ENCODE measurements at regions not wholly inside any gene's neighbourhood (a gene's known extent, or its start where the extent isn't known, plus 50 kb on each side); places are given as distances from the start of the nearest gene placed in this dataset.

DNA sequence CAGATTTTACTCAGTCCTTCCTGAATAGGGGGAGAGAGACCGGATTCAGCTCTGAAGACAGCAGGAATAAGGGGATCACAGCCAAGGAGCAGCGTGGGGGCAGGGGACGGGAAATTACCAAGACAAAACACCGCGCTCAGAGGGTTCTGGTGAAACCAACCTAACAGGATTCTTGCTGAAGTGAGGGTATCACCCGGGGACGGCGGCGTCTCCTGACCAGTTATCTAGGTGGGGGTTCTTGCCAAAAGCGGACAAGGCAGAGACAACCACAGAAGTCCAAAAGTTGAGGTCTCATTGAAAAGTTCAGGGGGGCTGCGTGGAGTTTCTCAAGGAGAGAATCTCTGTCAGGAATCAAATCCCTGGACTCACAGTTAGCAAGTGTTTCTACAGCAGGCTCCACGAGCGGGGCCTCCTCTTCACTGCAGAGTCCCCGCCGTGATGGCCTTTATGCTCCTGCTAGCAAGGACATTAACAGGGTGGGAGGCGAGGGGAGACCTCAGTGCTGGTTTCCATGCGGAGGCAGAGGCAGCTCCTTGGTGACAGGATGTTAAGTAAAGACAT, 291.0 kb downstream of the BRD1 start:
- TF ChIP-seq POLR2A (IDR thresholded peaks at IDR 0.05; ENCODE audit: extremely low read depth, insufficient read length) = no peak
- no peak for DNase-seq (ENCODE audit: low read depth)
- no peak overlapping the region for H3K4me3 ChIP-seq (ENCODE audit: low read depth, low read length)

DNA sequence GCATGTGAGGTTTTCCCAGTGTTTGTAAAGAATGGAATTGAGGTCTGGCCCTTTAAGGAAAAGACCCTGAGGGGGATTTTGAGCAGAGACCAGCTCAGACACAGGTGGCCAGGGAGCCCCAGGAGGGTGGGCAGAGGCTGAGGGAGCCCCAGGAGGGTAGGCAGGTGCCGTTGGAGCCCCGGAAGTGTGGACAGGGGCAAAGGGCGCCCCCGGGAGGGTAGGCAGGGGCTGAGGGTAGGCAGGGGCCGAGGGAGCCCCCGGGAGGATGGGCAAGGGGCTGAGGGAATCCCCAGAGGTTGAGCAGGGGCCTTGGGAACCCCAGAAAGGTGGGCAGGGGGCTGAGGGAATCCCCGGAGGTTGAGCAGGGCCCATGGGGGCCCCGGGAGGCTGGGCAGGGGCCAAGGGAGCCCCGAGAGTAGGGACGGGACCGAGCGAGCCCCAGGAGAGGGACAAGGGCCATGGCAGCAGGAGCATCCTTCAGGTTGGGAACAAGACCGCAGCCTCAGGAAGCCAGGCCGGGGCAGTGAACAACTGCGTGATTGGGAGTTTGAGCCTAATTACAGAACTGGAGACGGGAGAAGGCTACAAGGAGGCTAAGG, 292.0 kb downstream of the BRD1 start:
- no peak overlapping the region for H3K4me3 ChIP-seq (ENCODE audit: low read depth, low read length)
- DNase-seq (ENCODE audit: low read depth) = no peak
- no peak for TF ChIP-seq POLR2A (IDR thresholded peaks at IDR 0.05; ENCODE audit: extremely low read depth, insufficient read length)
- TF ChIP-seq, protein P1, sequence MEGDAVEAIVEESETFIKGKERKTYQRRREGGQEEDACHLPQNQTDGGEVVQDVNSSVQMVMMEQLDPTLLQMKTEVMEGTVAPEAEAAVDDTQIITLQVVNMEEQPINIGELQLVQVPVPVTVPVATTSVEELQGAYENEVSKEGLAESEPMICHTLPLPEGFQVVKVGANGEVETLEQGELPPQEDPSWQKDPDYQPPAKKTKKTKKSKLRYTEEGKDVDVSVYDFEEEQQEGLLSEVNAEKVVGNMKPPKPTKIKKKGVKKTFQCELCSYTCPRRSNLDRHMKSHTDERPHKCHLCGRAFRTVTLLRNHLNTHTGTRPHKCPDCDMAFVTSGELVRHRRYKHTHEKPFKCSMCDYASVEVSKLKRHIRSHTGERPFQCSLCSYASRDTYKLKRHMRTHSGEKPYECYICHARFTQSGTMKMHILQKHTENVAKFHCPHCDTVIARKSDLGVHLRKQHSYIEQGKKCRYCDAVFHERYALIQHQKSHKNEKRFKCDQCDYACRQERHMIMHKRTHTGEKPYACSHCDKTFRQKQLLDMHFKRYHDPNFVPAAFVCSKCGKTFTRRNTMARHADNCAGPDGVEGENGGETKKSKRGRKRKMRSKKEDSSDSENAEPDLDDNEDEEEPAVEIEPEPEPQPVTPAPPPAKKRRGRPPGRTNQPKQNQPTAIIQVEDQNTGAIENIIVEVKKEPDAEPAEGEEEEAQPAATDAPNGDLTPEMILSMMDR (IDR thresholded peaks at IDR 0.05; ENCODE audit: low read depth, low read length) = no peak
- TF ChIP-seq MYC (IDR thresholded peaks at IDR 0.05; ENCODE audit: low read depth, low read length) = no peak

DNA sequence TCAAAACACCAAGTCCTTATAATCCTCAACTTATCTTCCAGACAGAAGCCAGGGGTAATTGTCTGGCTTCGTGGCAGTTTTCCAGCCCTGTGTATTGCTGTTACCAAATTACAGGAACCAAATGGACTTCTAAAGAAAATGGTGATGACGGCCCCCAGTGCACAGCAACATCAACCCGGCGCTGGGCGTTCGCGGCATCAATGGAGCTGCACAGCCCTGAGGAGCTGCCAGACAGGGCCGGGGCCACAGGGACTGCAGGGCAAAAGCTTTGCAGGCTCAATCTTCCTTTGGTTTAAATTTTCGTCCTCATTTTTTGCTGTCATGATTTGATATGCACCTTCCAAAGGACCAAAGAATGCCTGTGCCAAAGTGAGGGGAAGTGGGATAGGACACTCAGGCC, 292.5 kb downstream of the BRD1 start:
- H3K4me3 ChIP-seq (ENCODE audit: low read depth, low read length) = no peak overlapping the region
- TF ChIP-seq, protein P1 (IDR thresholded peaks at IDR 0.05; ENCODE audit: low read depth, low read length) = no peak
- TF ChIP-seq, protein P2, sequence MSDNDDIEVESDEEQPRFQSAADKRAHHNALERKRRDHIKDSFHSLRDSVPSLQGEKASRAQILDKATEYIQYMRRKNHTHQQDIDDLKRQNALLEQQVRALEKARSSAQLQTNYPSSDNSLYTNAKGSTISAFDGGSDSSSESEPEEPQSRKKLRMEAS (IDR thresholded peaks at IDR 0.05; ENCODE audit: low read depth, low read length) = no peak
- TF ChIP-seq MYC (IDR thresholded peaks at IDR 0.05; ENCODE audit: low read depth, low read length) = no peak
- no peak for TF ChIP-seq POLR2A (IDR thresholded peaks at IDR 0.05; ENCODE audit: extremely low read depth, insufficient read length)
- no peak for DNase-seq (ENCODE audit: low read depth)

DNA sequence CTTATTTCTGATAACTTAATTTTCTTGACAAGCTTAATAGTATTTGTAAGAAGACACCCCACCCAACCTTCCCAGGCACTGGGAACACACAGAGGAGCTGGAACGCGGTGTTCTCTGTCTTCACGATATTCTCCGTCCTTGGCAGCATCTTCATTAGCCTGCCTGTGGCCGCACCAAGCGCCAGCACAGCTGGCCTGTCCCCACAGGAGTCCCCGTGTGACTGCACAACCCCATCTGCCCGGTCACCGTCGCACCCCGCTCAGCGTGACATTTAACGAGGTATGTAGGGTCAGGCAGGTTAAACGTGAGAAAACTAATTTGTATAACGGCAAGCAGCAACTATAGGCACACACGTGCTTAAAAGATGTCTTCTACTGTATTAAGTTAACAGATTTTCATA, 293.3 kb downstream of the BRD1 start:
- H3K4me3 ChIP-seq (ENCODE audit: low read depth, low read length) = no peak overlapping the region
- TF ChIP-seq, protein P2 (IDR thresholded peaks at IDR 0.05; ENCODE audit: low read depth, low read length) = no peak
- TF ChIP-seq, protein P1 (IDR thresholded peaks at IDR 0.05; ENCODE audit: low read depth, low read length) = no peak
- TF ChIP-seq MYC (IDR thresholded peaks at IDR 0.05; ENCODE audit: low read depth, low read length) (no peak), POLR2A (IDR thresholded peaks at IDR 0.05; ENCODE audit: extremely low read depth, insufficient read length) (no peak)
- DNase-seq (ENCODE audit: low read depth) = no peak

DNA sequence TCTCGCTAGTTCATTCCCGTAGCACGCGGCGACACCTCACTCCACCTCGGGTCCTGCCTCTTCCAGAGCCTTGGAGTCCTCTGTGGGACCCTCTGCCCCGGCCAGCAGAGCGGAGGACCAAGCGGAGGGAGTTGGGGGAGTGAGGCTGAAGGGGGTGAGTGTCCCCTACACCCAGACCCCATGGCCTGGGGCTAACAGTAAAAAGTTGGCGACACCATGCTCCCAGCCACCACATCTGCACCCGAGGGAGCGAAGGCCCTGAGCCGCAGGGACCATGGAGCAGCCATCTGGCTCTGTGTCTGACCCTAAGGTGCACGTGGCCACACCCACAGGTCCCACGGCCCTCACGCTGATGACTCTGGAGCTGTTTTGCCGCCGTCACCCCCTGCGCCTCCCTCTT, 293.8 kb downstream of the BRD1 start:
- no peak for DNase-seq (ENCODE audit: low read depth)
- no peak overlapping the region for H3K4me3 ChIP-seq (ENCODE audit: low read depth, low read length)

More for the DNA sequence above, 293.8 kb downstream of the BRD1 start:
- TF ChIP-seq, protein P1 (IDR thresholded peaks at IDR 0.05; ENCODE audit: low read depth, low read length) = no peak
- TF ChIP-seq, protein P2 (IDR thresholded peaks at IDR 0.05; ENCODE audit: low read depth, low read length) = no peak
- TF ChIP-seq POLR2A (IDR thresholded peaks at IDR 0.05; ENCODE audit: extremely low read depth, insufficient read length) (no peak), MYC (IDR thresholded peaks at IDR 0.05; ENCODE audit: low read depth, low read length) (no peak)

Measured in NB4 (cell line).